ENCODE measurements at regions not wholly inside any gene's neighbourhood (a gene's known extent, or its start where the extent isn't known, plus 50 kb on each side); places are given as distances from the start of the nearest gene placed in this dataset.

GRCh38 chr6:165732696-165733488 lies 69.9 kb upstream of the PDE10A start:
- no peak for DNase-seq (ENCODE audit: low spot score)
- H3K4me1 ChIP-seq (ENCODE audit: insufficient read depth, low read length) = no peaks in the 10 kb centered on the region
- TF ChIP-seq AHR (CRISPR knock-in tag; IDR thresholded peaks at IDR 0.05) (no peak), U2AF1 (optimal IDR thresholded peaks at IDR 0.05; ENCODE audit: low read depth, low read length) (no peak), ZBTB10 (CRISPR knock-in tag; IDR thresholded peaks at IDR 0.05; ENCODE audit: borderline replicate concordance) (no peak), NR2F6 (IDR thresholded peaks at IDR 0.05) (no peak), NR2F6 (CRISPR knock-in tag; IDR thresholded peaks at IDR 0.05) (no peak), MAZ (IDR thresholded peaks at IDR 0.05; ENCODE audit: borderline replicate concordance, low read depth, low read length) (no peak), MAZ (CRISPR knock-in tag; IDR thresholded peaks at IDR 0.05; ENCODE audit: low read depth) (no peak), ZNF687 (CRISPR knock-in tag; IDR thresholded peaks at IDR 0.05) (no peak), SNAI1 (CRISPR knock-in tag; IDR thresholded peaks at IDR 0.05; ENCODE audit: borderline replicate concordance) (no peak), SMC3 (IDR thresholded peaks at IDR 0.05; ENCODE audit: low read length) (no peak), TERF1 (CRISPR knock-in tag; IDR thresholded peaks at IDR 0.05) (no peak)
- in situ Hi-C loops (cut with HindIII; ENCODE audit: extremely low pct_ligation_motif_present, low pct_unique_long_range_greater_than_20kb) = loop anchor here (5.0 kb wide), 1 partner anchor 119 kb away; no protein-coding TSS in a partner anchor
- no peak for FAIRE-seq
- H3K79me2 ChIP-seq (ENCODE audit: insufficient read depth, low read length) = no peaks in the 10 kb centered on the region
- no peak overlapping the region for H3K4me2 ChIP-seq (ENCODE audit: low read depth, low read length)
- peaks cover 6% of the 10 kb centered on the region; the same call in 1 of the 2 replicates for H3K9me3 ChIP-seq (ENCODE audit: low read length)
- ATAC-seq = no peak
- ChIA-PET POLR2A (no interaction called here), CTCF (ENCODE audit: low intra/inter-chr PET ratio, low total read pairs) (no interaction called here)
- no peak overlapping the region for H3K27ac ChIP-seq (ENCODE audit: extremely low read length, insufficient read depth, low read length)
- BruUV-seq (replicated peaks) = no TSS peak
- no peak overlapping the region for H3K9ac ChIP-seq (ENCODE audit: insufficient read depth, low read depth, low read length)
- peaks cover 1 to 25% of the 10 kb centered on the region in 2 experiments; a peak in 4 of 5 replicates for H3K27me3 ChIP-seq (ENCODE audit: control insufficient read depth in 1 of 2, insufficient read depth in 2 of 2, low read length in 2 of 2)
- no peak overlapping the region for H3K4me3 ChIP-seq (replicated peaks in 1 of 3; ENCODE audit: insufficient read depth in 1 of 3, low read depth in 2 of 3, low read length in 3 of 3)
- intact Hi-C loops (cut with micrococcal nuclease; ENCODE audit: unreplicated experiment) = no loop called here
- WGBS (ENCODE audit: low lambda C conversion rate) = 16% methylated on average over 14 of the region's 15 CpGs
- no peak overlapping the region for H2AFZ ChIP-seq (ENCODE audit: low read length)
- H3K36me3 ChIP-seq (replicated peaks in 1 of 2; ENCODE audit: control insufficient read depth in 1 of 2, insufficient read depth in 2 of 2, low read length in 2 of 2) = no peaks in the 10 kb centered on the region
- no peaks in the 10 kb centered on the region for H4K20me1 ChIP-seq (ENCODE audit: insufficient read depth, low read length)
